Prostate gland (tissue), 2 donors: ENCODE measurements at regions not wholly inside any gene's neighbourhood (a gene's known extent, or its start where the extent isn't known, plus 50 kb on each side); places are given as distances from the start of the nearest gene placed in this dataset.

ENCODE experiments used
- DNase-seq: peaks from one replicate; pipeline ENCODE4 v3.0.0-alpha.2; 2019; ENCODE audit warnings: low spot score
- H3K27ac ChIP-seq, 2 donors: fragments of 200-600 bp; sonication (generic); 2 replicates each; pipeline ENCODE4 v1.5.1; 2017 to 2019
- H3K27me3 ChIP-seq: fragments of 200-600 bp; sonication (generic); replicated peaks from 2 replicates; pipeline ENCODE4 v1.5.1; 2019; ENCODE audit not compliant: insufficient read depth
- H3K36me3 ChIP-seq, 2 donors: fragments of 200-600 bp; sonication (generic); 1 replicate in 1 of 2; 2 replicates in 1 of 2; pipeline versions ENCODE4 v1.5.1 to v1.8.1; 2017 to 2019
- H3K4me1 ChIP-seq: fragments of 200-600 bp; sonication (generic); replicated peaks from 2 replicates; pipeline ENCODE4 v1.5.1; 2019
- H3K4me3 ChIP-seq, 2 donors: fragments of 200-600 bp; sonication (generic); 2 replicates each; pipeline ENCODE4 v1.5.1; 2017 to 2019
- H3K9me3 ChIP-seq: fragments of 200-600 bp; sonication (generic); 2 replicates; pipeline ENCODE4 v1.5.1; 2017
- CTCF ChIP-seq, 4 experiments: fragments of 200-600 bp in 2 of 4; fragments of 450-650 bp in 2 of 4; sonication (generic) in 2 of 4; IDR thresholded peaks; 1 replicate in 3 of 4; 2 replicates in 1 of 4; pipeline ENCODE4 v1.5.1; 2016 to 2019; ENCODE audit warnings: antibody characterized with exemption in 4 of 4, mild to moderate bottlenecking in 2 of 4, moderate library complexity in 2 of 4
- POLR2A ChIP-seq: fragments of 450-650 bp; IDR thresholded peaks from one replicate; pipeline ENCODE4 v1.6.1; 2016; ENCODE audit warnings: antibody characterized with exemption, mild to moderate bottlenecking
- POLR2AphosphoS5 ChIP-seq: sonication (generic); formaldehyde crosslinking; IDR thresholded peaks from one replicate; pipeline ENCODE4 v1.6.1; 2017; ENCODE audit warnings: antibody characterized with exemption
- WGBS: methylation state at CpG from one replicate; pipeline ENCODE4 v1.1.5; 2018; 5-methylcytosine and 5-hydroxymethylcytosine counted together
- intact Hi-C: fragments of 100-400 bp; cut with DNase I; formaldehyde crosslinking; loops from one replicate; pipeline ENCODE4 v1.14.2; 2022

- no peak for TF ChIP-seq POLR2AphosphoS5
- no peak for TF ChIP-seq POLR2A
- TF ChIP-seq CTCF (IDR thresholded peaks at IDR 0.05) = no peak
- DNase-seq = no peak
- intact Hi-C loops = no loop called here
- Histone ChIP-seq H3K4me3 (no peak overlapping the region), H3K27ac (no peak overlapping the region), H3K9me3 (no peaks in the 10 kb centered on the region), H3K4me1 (no peaks in the 10 kb centered on the region), H3K27me3 (no peaks in the 10 kb centered on the region), H3K36me3 (no peaks in the 10 kb centered on the region)
- WGBS = 69% methylated on average over 6 of the region's 6 CpGs
Observed at GRCh38 chr6:40887792-40888340, 151.2 kb downstream of the UNC5CL start.

DNA sequence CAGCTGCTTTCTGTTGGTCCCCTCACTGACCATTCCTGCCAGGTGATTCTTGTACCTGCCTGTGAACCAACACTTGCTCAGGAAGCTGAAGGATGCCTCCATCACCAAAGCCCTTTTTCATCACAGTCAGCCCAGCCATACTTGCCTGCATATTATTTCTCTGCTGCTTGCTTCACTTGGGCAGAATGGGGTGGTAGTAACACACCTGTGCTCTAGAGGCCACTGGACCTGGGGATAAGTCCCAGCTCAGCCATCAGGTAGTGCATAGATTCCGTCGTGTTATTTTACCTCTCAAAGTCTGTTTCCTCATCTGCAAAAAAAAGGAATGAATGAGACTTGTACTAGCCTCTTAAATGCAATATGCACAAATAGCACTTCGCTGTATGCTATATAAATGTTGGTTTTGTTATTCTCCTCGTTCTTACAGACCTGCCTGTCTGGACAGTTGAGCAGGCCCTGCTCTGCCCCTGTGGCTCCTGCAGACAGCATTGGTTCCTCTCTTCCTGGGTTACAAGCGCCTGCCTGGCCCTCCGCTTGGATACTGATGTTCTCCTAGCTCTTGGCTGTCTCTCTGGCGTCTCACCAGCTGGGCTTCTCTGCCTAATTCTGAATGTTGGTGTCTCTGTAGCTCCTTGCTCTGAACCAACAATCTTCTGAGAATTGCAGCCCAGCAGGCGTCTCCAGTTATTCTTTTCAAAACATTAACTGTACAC is 151.8 kb downstream of the UNC5CL start:
- no peak for DNase-seq
- Histone ChIP-seq H3K27me3 (no peaks in the 10 kb centered on the region), H3K36me3 (no peaks in the 10 kb centered on the region), H3K4me3 (no peak overlapping the region), H3K27ac (no peak overlapping the region), H3K4me1 (no peaks in the 10 kb centered on the region), H3K9me3 (no peaks in the 10 kb centered on the region)
- 69% methylated on average over 8 of the region's 8 CpGs for WGBS
- intact Hi-C loops = no loop called here
- no peak for TF ChIP-seq POLR2AphosphoS5
- no peak for TF ChIP-seq CTCF (IDR thresholded peaks at IDR 0.05)
- TF ChIP-seq POLR2A = no peak

GRCh38 chr6:40885139-40885774 is 153.8 kb downstream of the UNC5CL start:
- Histone ChIP-seq H3K27ac (no peak overlapping the region), H3K4me1 (no peaks in the 10 kb centered on the region), H3K4me3 (no peak overlapping the region), H3K36me3 (no peaks in the 10 kb centered on the region), H3K9me3 (no peaks in the 10 kb centered on the region), H3K27me3 (no peaks in the 10 kb centered on the region)
- WGBS = 50% methylated on average over 5 of the region's 5 CpGs
- TF ChIP-seq POLR2A (no peak), CTCF (IDR thresholded peaks at IDR 0.05) (no peak), POLR2AphosphoS5 (no peak)
- intact Hi-C loops = no loop called here
- DNase-seq = no peak

DNA sequence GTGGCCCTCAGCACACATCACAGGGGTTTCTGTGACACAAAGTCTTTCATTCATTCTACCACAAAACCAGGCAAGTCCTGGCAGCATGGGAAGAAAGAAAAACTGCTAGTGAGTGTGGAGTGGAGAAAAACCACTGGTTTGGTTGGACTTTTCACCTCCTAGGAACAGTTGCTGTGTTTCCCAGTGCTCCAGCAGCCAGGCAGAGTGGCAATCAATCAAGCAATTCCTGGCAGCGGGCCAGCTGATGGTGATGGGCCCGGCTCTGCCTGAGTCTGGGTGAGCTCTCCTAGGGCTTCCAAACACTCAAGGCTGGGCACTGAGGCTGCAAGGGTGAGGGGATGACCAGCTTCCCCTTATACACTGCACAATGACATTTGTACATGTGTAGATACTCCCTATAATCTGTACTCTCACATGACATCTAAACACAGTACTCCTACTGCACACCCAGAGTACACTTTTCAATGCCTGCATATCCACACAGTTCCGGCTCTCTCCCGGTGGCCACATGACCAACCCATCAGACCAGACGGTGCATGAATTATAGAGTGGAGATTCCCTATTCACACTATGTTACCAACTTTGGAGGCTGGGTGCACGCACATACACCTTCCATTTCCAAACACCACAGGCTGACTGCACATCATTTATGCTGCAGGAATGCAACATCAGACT is 156.6 kb downstream of the UNC5CL start:
- Histone ChIP-seq H3K27ac (no peak overlapping the region), H3K4me3 (no peak overlapping the region), H3K27me3 (peaks cover 1% of the 10 kb centered on the region), H3K36me3 (no peaks in the 10 kb centered on the region), H3K9me3 (no peaks in the 10 kb centered on the region), H3K4me1 (no peaks in the 10 kb centered on the region)
- TF ChIP-seq POLR2AphosphoS5 (no peak), POLR2A (no peak), CTCF (IDR thresholded peaks at IDR 0.05) (no peak)
- DNase-seq = no peak
- intact Hi-C loops = no loop called here
- 74% methylated on average over 6 of the region's 6 CpGs for WGBS
